CD4-positive, alpha-beta T cell (primary cell): ENCODE measurements at regions not wholly inside any gene's neighbourhood (a gene's known extent, or its start where the extent isn't known, plus 50 kb on each side); places are given as distances from the start of the nearest gene placed in this dataset.

Experiments
- ATAC-seq: fragments of 200-7000 bp; cut with Tn5 transposase; one replicate; pipeline ENCODE4 v1.10.0; 2022; ENCODE audit warnings: mild to moderate bottlenecking; ENCODE audit not compliant: poor library complexity
- CTCF ChIA-PET: fragments of 350-600 bp; sonication (Branson Sonifier 250); formaldehyde crosslinking; loops from one replicate; lab custom pipeline; 2021; ENCODE audit warnings: antibody characterized with exemption, inconsistent platforms; lab: Charles Lee
- POLR2A ChIA-PET: fragments of 350-600 bp; sonication (Branson Sonifier 250); formaldehyde crosslinking; loops from one replicate; lab custom pipeline; 2021; ENCODE audit warnings: antibody characterized with exemption, inconsistent platforms; lab: Charles Lee
- DNase-seq, 14 experiments: peaks; one replicate each; pipeline ENCODE4 v3.0.0-alpha.2; 2013 to 2020; ENCODE audit warnings: mixed read lengths in 2 of 14
- H3K27ac ChIP-seq, 2 donors: one replicate each; pipeline versions ENCODE4 v1.5.1 to v1.7.0; 2013; ENCODE audit warnings: low read length in 2 of 2, low read depth in 1 of 2, mild to moderate bottlenecking in 1 of 2
- H3K27me3 ChIP-seq, 2 experiments: 1 replicate in 1 of 2; 2 replicates in 1 of 2; pipeline versions ENCODE4 v1.6.1 to v1.7.0; 2013; ENCODE audit warnings: low read length in 2 of 2, control low read depth in 1 of 2, mild to moderate bottlenecking in 1 of 2, moderate library complexity in 1 of 2; ENCODE audit not compliant: insufficient read depth in 2 of 2, control insufficient read depth in 1 of 2
- H3K36me3 ChIP-seq: one replicate; pipeline ENCODE4 v1.6.1; 2013; ENCODE audit warnings: low read length, control low read depth; ENCODE audit not compliant: insufficient read depth
- H3K4me1 ChIP-seq: one replicate; pipeline ENCODE4 v1.6.1; 2013; ENCODE audit warnings: low read length, control low read depth; ENCODE audit not compliant: insufficient read depth
- H3K4me3 ChIP-seq: one replicate; pipeline ENCODE4 v1.5.1; 2013; ENCODE audit warnings: mild to moderate bottlenecking, low read length, moderate library complexity
- H3K9me3 ChIP-seq, 2 experiments: 1 replicate in 1 of 2; 2 replicates in 1 of 2; pipeline versions ENCODE4 v1.6.1 to v1.7.0; 2013; ENCODE audit warnings: low read length in 2 of 2, mild to moderate bottlenecking in 2 of 2, control low read depth in 1 of 2, moderate library complexity in 1 of 2; ENCODE audit not compliant: control insufficient read depth in 1 of 2, insufficient read depth in 1 of 2
- H3K27ac Mint-ChIP-seq: one replicate; pipeline ENCODE4 v1.8.0; 2020; ENCODE audit warnings: mixed read lengths
- H3K27me3 Mint-ChIP-seq: one replicate; pipeline ENCODE4 v1.8.0; 2021; ENCODE audit warnings: mixed read lengths
- H3K36me3 Mint-ChIP-seq: one replicate; pipeline ENCODE4 v1.8.0; 2021; ENCODE audit warnings: low read depth, mixed read lengths
- H3K4me1 Mint-ChIP-seq: one replicate; pipeline ENCODE4 v1.8.0; 2021; ENCODE audit warnings: low read depth, mixed read lengths
- H3K4me3 Mint-ChIP-seq: one replicate; pipeline ENCODE4 v1.8.0; 2020; ENCODE audit warnings: mild to moderate bottlenecking, mixed read lengths
- H3K9me3 Mint-ChIP-seq: one replicate; pipeline ENCODE4 v1.8.0; 2020; ENCODE audit warnings: mixed read lengths
- CTCF ChIP-seq: fragments of 200-600 bp; IDR thresholded peaks from one replicate; pipeline ENCODE4 v1.8.0; 2022; ENCODE audit warnings: antibody characterized with exemption, mild to moderate bottlenecking
- intact Hi-C, 2 experiments: fragments of 100-400 bp; cut with DNase I in 1 of 2; cut with micrococcal nuclease in 1 of 2; formaldehyde crosslinking; loops; one replicate each; pipeline versions ENCODE4 v1.15.1 to v1.9.0; 2023 to 2025; cut with DNase I, micrococcal nuclease

- H3K27me3 ChIP-seq = no peaks in the 10 kb centered on the region
- no peaks in the 10 kb centered on the region for H3K4me1 Mint-ChIP-seq
- H3K36me3 ChIP-seq = no peaks in the 10 kb centered on the region
- H3K9me3 ChIP-seq = no peaks in the 10 kb centered on the region
- ChIA-PET CTCF (no interaction called here), POLR2A (no interaction called here)
- no peaks in the 10 kb centered on the region for H3K4me1 ChIP-seq
- DNase-seq (no peak), ATAC-seq (no peak)
- no peak overlapping the region for H3K27ac ChIP-seq
- intact Hi-C loops = no loop called here
- H3K4me3 Mint-ChIP-seq = no peak overlapping the region
- no peaks in the 10 kb centered on the region for H3K9me3 Mint-ChIP-seq
- H3K27me3 Mint-ChIP-seq = peaks cover 9% of the 10 kb centered on the region
- H3K36me3 Mint-ChIP-seq = no peaks in the 10 kb centered on the region
- no peak overlapping the region for H3K4me3 ChIP-seq
- no peak for TF ChIP-seq CTCF
- H3K27ac Mint-ChIP-seq = no peak overlapping the region
These were observed 74.2 kb upstream of the CPEB2 start for GRCh38 chr4:14928035-14928434.

GRCh38 chr4:14929669-14930068 is 72.6 kb upstream of the CPEB2 start:
- Mint-ChIP-seq H3K4me3 (no peak overlapping the region), H3K9me3 (no peaks in the 10 kb centered on the region), H3K27me3 (peaks cover 15% of the 10 kb centered on the region), H3K4me1 (no peaks in the 10 kb centered on the region), H3K27ac (no peak overlapping the region), H3K36me3 (no peaks in the 10 kb centered on the region)
- Histone ChIP-seq H3K4me1 (no peaks in the 10 kb centered on the region), H3K4me3 (no peak overlapping the region), H3K27ac (no peak overlapping the region), H3K27me3 (no peaks in the 10 kb centered on the region), H3K9me3 (no peaks in the 10 kb centered on the region), H3K36me3 (no peaks in the 10 kb centered on the region)
- TF ChIP-seq CTCF = no peak
- ATAC-seq (no peak), DNase-seq (no peak)
- ChIA-PET POLR2A (no interaction called here), CTCF (no interaction called here)
- intact Hi-C loops = no loop called here

GRCh38 chr4:14934704-14935390 is 67.4 kb upstream of the CPEB2 start:
- CTCF ChIA-PET = no interaction called here
- H3K4me1 Mint-ChIP-seq = no peaks in the 10 kb centered on the region
- DNase-seq (no peak), ATAC-seq (no peak)
- Histone ChIP-seq H3K4me3 (no peak overlapping the region), H3K36me3 (no peaks in the 10 kb centered on the region), H3K9me3 (no peaks in the 10 kb centered on the region), H3K4me1 (no peaks in the 10 kb centered on the region), H3K27me3 (peaks cover 4 to 7% of the 10 kb centered on the region in 2 experiments), H3K27ac (no peak overlapping the region)
- H3K4me3 Mint-ChIP-seq = no peak overlapping the region
- H3K36me3 Mint-ChIP-seq = no peaks in the 10 kb centered on the region
- POLR2A ChIA-PET = no interaction called here
- peaks cover 53% of the 10 kb centered on the region for H3K27me3 Mint-ChIP-seq
- intact Hi-C loops = no loop called here
- H3K27ac Mint-ChIP-seq = no peak overlapping the region
- H3K9me3 Mint-ChIP-seq = no peaks in the 10 kb centered on the region
- TF ChIP-seq CTCF = no peak
